Activated CD4-positive, alpha-beta T cell treated with anti-CD3 and anti-CD28 coated beads for 36 hours (primary cell): ENCODE measurements at regions not wholly inside any gene's neighbourhood (a gene's known extent, or its start where the extent isn't known, plus 50 kb on each side); places are given as distances from the start of the nearest gene placed in this dataset.

ENCODE experiments used
- ATAC-seq: fragments of 200-7000 bp; cut with Tn5 transposase; one replicate; pipeline ENCODE4 v1.10.0; 2021; ENCODE audit warnings: mild to moderate bottlenecking, moderate library complexity
- CTCF ChIA-PET: fragments of 350-600 bp; sonication (Branson Sonifier 250); formaldehyde crosslinking; loops from one replicate; lab custom pipeline; 2021; ENCODE audit warnings: antibody characterized with exemption; lab: Charles Lee
- POLR2A ChIA-PET: fragments of 350-600 bp; sonication (Branson Sonifier 250); formaldehyde crosslinking; loops from one replicate; lab custom pipeline; 2021; ENCODE audit warnings: antibody characterized with exemption, inconsistent platforms; lab: Charles Lee
- DNase-seq: peaks from one replicate; pipeline ENCODE4 v3.0.0-alpha.2; 2020
- H3K27ac Mint-ChIP-seq: one replicate; pipeline ENCODE4 v1.8.0; 2021; ENCODE audit warnings: mixed read lengths
- H3K27me3 Mint-ChIP-seq: one replicate; pipeline ENCODE4 v1.8.0; 2021; ENCODE audit warnings: mixed read lengths
- H3K36me3 Mint-ChIP-seq: one replicate; pipeline ENCODE4 v1.8.0; 2021; ENCODE audit warnings: low read depth, mixed read lengths
- H3K4me1 Mint-ChIP-seq: one replicate; pipeline ENCODE4 v1.8.0; 2021; ENCODE audit warnings: mixed read lengths
- H3K4me3 Mint-ChIP-seq: one replicate; pipeline ENCODE4 v1.8.0; 2021; ENCODE audit warnings: mild to moderate bottlenecking, moderate library complexity, mixed read lengths
- H3K9me3 Mint-ChIP-seq: one replicate; pipeline ENCODE4 v1.8.0; 2021; ENCODE audit warnings: low read depth, mixed read lengths
- intact Hi-C, 2 experiments: fragments of 100-400 bp; cut with DNase I in 1 of 2; cut with micrococcal nuclease in 1 of 2; formaldehyde crosslinking; loops; one replicate each; pipeline versions ENCODE4 v1.14.2 to v1.15.1; 2022 to 2024; cut with DNase I, micrococcal nuclease

GRCh38 chr22:48805516-48805915 is 1022.2 kb downstream of the BRD1 start:
- H3K4me3 Mint-ChIP-seq, result no peak overlapping the region
- H3K27ac Mint-ChIP-seq, result no peak overlapping the region
- H3K4me1 Mint-ChIP-seq, result no peaks in the 10 kb centered on the region
- ChIA-PET POLR2A (no interaction called here), CTCF (no interaction called here)
- intact Hi-C loops, result no loop called here
- no peaks in the 10 kb centered on the region for H3K36me3 Mint-ChIP-seq
- H3K27me3 Mint-ChIP-seq, result peaks cover 3% of the 10 kb centered on the region
- DNase-seq, result no peak
- no peak for ATAC-seq
- no peaks in the 10 kb centered on the region for H3K9me3 Mint-ChIP-seq

GRCh38 chr22:48804811-48805301 is 1022.8 kb downstream of the BRD1 start:
- intact Hi-C loops, result no loop called here
- DNase-seq (no peak), ATAC-seq (no peak)
- H3K27ac Mint-ChIP-seq, result no peak overlapping the region
- ChIA-PET CTCF (no interaction called here), POLR2A (no interaction called here)
- H3K4me3 Mint-ChIP-seq, result no peak overlapping the region
- H3K27me3 Mint-ChIP-seq, result peaks cover 3% of the 10 kb centered on the region
- no peaks in the 10 kb centered on the region for H3K9me3 Mint-ChIP-seq
- H3K36me3 Mint-ChIP-seq, result no peaks in the 10 kb centered on the region
- H3K4me1 Mint-ChIP-seq, result no peaks in the 10 kb centered on the region

GRCh38 chr22:48803948-48804810 is 1023.5 kb downstream of the BRD1 start:
- no peaks in the 10 kb centered on the region for H3K4me1 Mint-ChIP-seq
- H3K27ac Mint-ChIP-seq, result no peak overlapping the region
- no peak overlapping the region for H3K4me3 Mint-ChIP-seq
- no peaks in the 10 kb centered on the region for H3K36me3 Mint-ChIP-seq
- no peaks in the 10 kb centered on the region for H3K9me3 Mint-ChIP-seq
- H3K27me3 Mint-ChIP-seq, result peaks cover 2% of the 10 kb centered on the region
- ATAC-seq, result no peak
- intact Hi-C loops, result no loop called here
- ChIA-PET POLR2A (no interaction called here), CTCF (no interaction called here)
- no peak for DNase-seq

- H3K4me3 Mint-ChIP-seq, result no peak overlapping the region
- POLR2A ChIA-PET, result no interaction called here
- DNase-seq (no peak), ATAC-seq (no peak)
- CTCF ChIA-PET, result no interaction called here
- no peak overlapping the region for H3K27ac Mint-ChIP-seq
- H3K27me3 Mint-ChIP-seq, result no peaks in the 10 kb centered on the region
- H3K4me1 Mint-ChIP-seq, result no peaks in the 10 kb centered on the region
- no peaks in the 10 kb centered on the region for H3K9me3 Mint-ChIP-seq
- intact Hi-C loops, result no loop called here
- H3K36me3 Mint-ChIP-seq, result no peaks in the 10 kb centered on the region
Measured at GRCh38 chr22:48803171-48803947, 1024.3 kb downstream of the BRD1 start.

- no peaks in the 10 kb centered on the region for H3K9me3 Mint-ChIP-seq
- no peak for DNase-seq
- no peaks in the 10 kb centered on the region for H3K36me3 Mint-ChIP-seq
Measured at GRCh38 chr22:48802576-48802975, 1025.1 kb downstream of the BRD1 start.

GRCh38 chr22:48800886-48801607 is 1026.6 kb downstream of the BRD1 start:
- DNase-seq, result no peak
- no peaks in the 10 kb centered on the region for H3K9me3 Mint-ChIP-seq

More at GRCh38 chr22:48802576-48802975, 1025.1 kb downstream of the BRD1 start:
- ChIA-PET POLR2A (no interaction called here), CTCF (no interaction called here)
- H3K4me3 Mint-ChIP-seq, result no peak overlapping the region
- no peaks in the 10 kb centered on the region for H3K4me1 Mint-ChIP-seq
- no peak overlapping the region for H3K27ac Mint-ChIP-seq
- intact Hi-C loops, result no loop called here
- H3K27me3 Mint-ChIP-seq, result no peaks in the 10 kb centered on the region
- no peak for ATAC-seq

GRCh38 chr22:48800036-48800885 is 1027.4 kb downstream of the BRD1 start:
- Mint-ChIP-seq H3K27me3 (peaks cover 3% of the 10 kb centered on the region), H3K36me3 (no peaks in the 10 kb centered on the region), H3K4me3 (no peak overlapping the region), H3K9me3 (no peaks in the 10 kb centered on the region), H3K4me1 (no peaks in the 10 kb centered on the region), H3K27ac (no peak overlapping the region)
- intact Hi-C loops, result loop anchor here in 1 of 2 experiments (2.0 kb wide), 1 partner anchor 43 kb away; no protein-coding TSS in a partner anchor
- DNase-seq (no peak), ATAC-seq (no peak)
- CTCF ChIA-PET, result no interaction called here
- POLR2A ChIA-PET, result no interaction called here

More at GRCh38 chr22:48800886-48801607, 1026.6 kb downstream of the BRD1 start:
- no peak overlapping the region for H3K4me3 Mint-ChIP-seq
- ChIA-PET POLR2A (no interaction called here), CTCF (no interaction called here)
- no peak overlapping the region for H3K27ac Mint-ChIP-seq
- ATAC-seq, result no peak
- intact Hi-C loops, result loop anchor here in 1 of 2 experiments (2.0 kb wide), 1 partner anchor 44 kb away; no protein-coding TSS in a partner anchor
- no peaks in the 10 kb centered on the region for H3K27me3 Mint-ChIP-seq
- H3K36me3 Mint-ChIP-seq, result no peaks in the 10 kb centered on the region
- no peaks in the 10 kb centered on the region for H3K4me1 Mint-ChIP-seq

- Mint-ChIP-seq H3K9me3 (no peaks in the 10 kb centered on the region), H3K36me3 (no peaks in the 10 kb centered on the region), H3K27me3 (peaks cover 3% of the 10 kb centered on the region), H3K27ac (no peak overlapping the region), H3K4me1 (no peaks in the 10 kb centered on the region), H3K4me3 (no peak overlapping the region)
- POLR2A ChIA-PET, result no interaction called here
- CTCF ChIA-PET, result no interaction called here
- intact Hi-C loops, result no loop called here
- DNase-seq (no peak), ATAC-seq (no peak)
Measured at GRCh38 chr22:48799227-48799970, 1028.3 kb downstream of the BRD1 start.

- ATAC-seq (no peak), DNase-seq (no peak)
- Mint-ChIP-seq H3K36me3 (no peaks in the 10 kb centered on the region), H3K27ac (no peak overlapping the region), H3K4me1 (no peaks in the 10 kb centered on the region), H3K9me3 (no peaks in the 10 kb centered on the region), H3K27me3 (peaks cover 6% of the 10 kb centered on the region), H3K4me3 (no peak overlapping the region)
- ChIA-PET CTCF (interaction anchor here (0.7 kb wide), 1 partner anchor 67 kb away, joined by 3 read pairs; no protein-coding TSS in a partner anchor), POLR2A (no interaction called here)
- intact Hi-C loops, result no loop called here
Measured at GRCh38 chr22:48798281-48799226, 1029.1 kb downstream of the BRD1 start.
